GM23338 (cell line): ENCODE measurements at regions not wholly inside any gene's neighbourhood (a gene's known extent, or its start where the extent isn't known, plus 50 kb on each side); places are given as distances from the start of the nearest gene placed in this dataset.

Experiments
- ATAC-seq: fragments of 200-7000 bp; cut with Tn5 transposase; 3 replicates; pipeline ENCODE4 v1.9.1; 2020
- DNase-seq: peaks from one replicate; pipeline ENCODE4 v3.0.0-alpha.2; 2015; ENCODE audit warnings: low spot score
- H2AFZ ChIP-seq: fragments of 200-600 bp; sonication (generic); 2 replicates; pipeline ENCODE4 v1.8.0; 2016; ENCODE audit warnings: antibody characterized with exemption, mild to moderate bottlenecking, moderate library complexity
- H3F3A ChIP-seq: fragments of 200-600 bp; sonication (generic); replicated peaks from 2 replicates; pipeline ENCODE4 v1.8.0; 2017; ENCODE audit warnings: antibody characterized with exemption, mixed run types, low read depth
- H3K27ac ChIP-seq: fragments of 200-600 bp; sonication (generic); 2 replicates; pipeline ENCODE4 v1.6.1; 2016; ENCODE audit warnings: low read depth
- H3K27me3 ChIP-seq: fragments of 200-600 bp; sonication (generic); 2 replicates; pipeline ENCODE4 v1.8.0; 2016; ENCODE audit warnings: mild to moderate bottlenecking, mixed run types, moderate library complexity; ENCODE audit not compliant: insufficient read depth
- H3K36me3 ChIP-seq: fragments of 200-600 bp; sonication (generic); 2 replicates; pipeline ENCODE4 v1.8.0; 2016; ENCODE audit warnings: mild to moderate bottlenecking; ENCODE audit not compliant: insufficient read depth
- H3K4me1 ChIP-seq: fragments of 200-600 bp; sonication (generic); 2 replicates; pipeline ENCODE4 v1.8.0; 2016; ENCODE audit warnings: mild to moderate bottlenecking, moderate library complexity; ENCODE audit not compliant: insufficient read depth
- H3K4me2 ChIP-seq: fragments of 200-600 bp; sonication (generic); 2 replicates; pipeline ENCODE4 v1.7.1; 2017; ENCODE audit warnings: mixed run types
- H3K4me3 ChIP-seq: fragments of 200-600 bp; sonication (generic); 2 replicates; pipeline ENCODE4 v1.6.1; 2016; ENCODE audit warnings: mixed run types
- H3K79me2 ChIP-seq: fragments of 200-600 bp; sonication (generic); replicated peaks from 2 replicates; pipeline ENCODE4 v1.8.0; 2017; ENCODE audit warnings: mild to moderate bottlenecking; ENCODE audit not compliant: insufficient read depth
- H3K9me2 ChIP-seq: fragments of 200-600 bp; sonication (generic); 2 replicates; pipeline ENCODE4 v1.8.0; 2017; ENCODE audit not compliant: insufficient read depth
- H4K20me1 ChIP-seq: fragments of 200-600 bp; sonication (generic); replicated peaks from 2 replicates; pipeline ENCODE4 v1.8.0; 2017; ENCODE audit warnings: mild to moderate bottlenecking; ENCODE audit not compliant: insufficient read depth
- H3K27ac Mint-ChIP-seq: 2 replicates; pipeline ENCODE4 v1.8.0; 2020; ENCODE audit warnings: inconsistent platforms, mild to moderate bottlenecking, moderate library complexity, mixed read lengths
- H3K27me3 Mint-ChIP-seq: 3 replicates; pipeline ENCODE4 v1.8.0; 2022; ENCODE audit warnings: low read depth, mild to moderate bottlenecking, moderate library complexity, mixed read lengths, inconsistent platforms; ENCODE audit not compliant: insufficient read depth, poor library complexity
- H3K36me3 Mint-ChIP-seq: 3 replicates; pipeline ENCODE4 v1.8.0; 2021; ENCODE audit warnings: low read depth, mild to moderate bottlenecking, inconsistent platforms, moderate library complexity, mixed read lengths
- H3K4me1 Mint-ChIP-seq: 3 replicates; pipeline ENCODE4 v1.8.0; 2020; ENCODE audit warnings: mild to moderate bottlenecking, inconsistent platforms, mixed read lengths
- H3K4me3 Mint-ChIP-seq: 3 replicates; pipeline ENCODE4 v1.8.0; 2021; ENCODE audit warnings: moderate library complexity, mild to moderate bottlenecking, inconsistent platforms, mixed read lengths
- H3K9me3 Mint-ChIP-seq: 3 replicates; pipeline ENCODE4 v1.8.0; 2020; ENCODE audit warnings: moderate library complexity, mild to moderate bottlenecking, inconsistent platforms, mixed read lengths
- EZH2 ChIP-seq: fragments of 200-600 bp; sonication (generic); IDR thresholded peaks from one replicate; pipeline ENCODE4 v1.8.0; 2017; ENCODE audit warnings: antibody characterized with exemption, mild to moderate bottlenecking, low read depth; ENCODE audit not compliant: unreplicated experiment
- JUNB ChIP-seq: IDR thresholded peaks from one replicate; pipeline ENCODE4 v1.6.1; 2016; ENCODE audit warnings: antibody characterized with exemption; ENCODE audit not compliant: unreplicated experiment
- NANOG ChIP-seq: IDR thresholded peaks from 2 replicates; pipeline ENCODE4 v1.6.1; 2016; ENCODE audit warnings: antibody characterized with exemption, borderline replicate concordance
- ZNF114 ChIP-seq: fragments of 250-450 bp; sonication (Bioruptor Pico); IDR thresholded peaks from 2 replicates; pipeline ENCODE4 v1.5.0; 2020; ENCODE audit warnings: mild to moderate bottlenecking, moderate library complexity
- ZNF331 ChIP-seq: fragments of 250-450 bp; sonication (Bioruptor Pico); IDR thresholded peaks from 2 replicates; pipeline ENCODE4 v1.5.0; 2020; ENCODE audit warnings: low read depth, mild to moderate bottlenecking, moderate library complexity
- ZNF462 ChIP-seq: fragments of 250-450 bp; sonication (Bioruptor Pico); IDR thresholded peaks from 2 replicates; pipeline ENCODE4 v1.5.0; 2020; ENCODE audit warnings: mild to moderate bottlenecking, moderate library complexity

GRCh38 chr4:161203865-161204264, 959.9 kb downstream of the FSTL5 start (continued):
- TF ChIP-seq NANOG, result no peak
- TF ChIP-seq ZNF114 (CRISPR knock-in tag), result no peak
- TF ChIP-seq EZH2, result no peak
- TF ChIP-seq JUNB, result no peak

- TF ChIP-seq ZNF331 (CRISPR knock-in tag), result no peak
- TF ChIP-seq ZNF462 (CRISPR knock-in tag), result no peak
- TF ChIP-seq NANOG, result peak; percentile 72
- Histone ChIP-seq H3K4me3 (no peak overlapping the region), H4K20me1 (no peaks in the 10 kb centered on the region), H3F3A (no peaks in the 10 kb centered on the region), H3K4me2 (peak overlapping the region; percentile 8; the same call in 1 of the 2 replicates), H3K9me2 (peaks cover 6% of the 10 kb centered on the region; the same call in 1 of the 2 replicates), H3K36me3 (no peaks in the 10 kb centered on the region), H3K27me3 (no peaks in the 10 kb centered on the region), H2AFZ (no peak overlapping the region), H3K27ac (peak overlapping the region; percentile 64), H3K4me1 (peaks cover 17% of the 10 kb centered on the region), H3K79me2 (no peaks in the 10 kb centered on the region)
- no peaks in the 10 kb centered on the region for H3K36me3 Mint-ChIP-seq
- DNase-seq (peak; percentile 82), ATAC-seq (peak; percentile 75)
- no peaks in the 10 kb centered on the region for H3K27me3 Mint-ChIP-seq
- peak overlapping the region; percentile 88 for H3K27ac Mint-ChIP-seq
- peak overlapping the region; percentile 3; the same call in 1 of the 3 replicates for H3K4me3 Mint-ChIP-seq
- no peaks in the 10 kb centered on the region; the same call in 2 of the 3 replicates for H3K9me3 Mint-ChIP-seq
- H3K4me1 Mint-ChIP-seq, result peaks cover 22% of the 10 kb centered on the region
Measured at GRCh38 chr4:161197912-161198311, 965.9 kb downstream of the FSTL5 start.
